ENCODE measurements at regions not wholly inside any gene's neighbourhood (a gene's known extent, or its start where the extent isn't known, plus 50 kb on each side); places are given as distances from the start of the nearest gene placed in this dataset.
"Not testable (repeated sequence)": the region's sequence is repeated elsewhere in the genome, so short reads cannot be mapped to it uniquely, and the experiment has no call there.

- ChIA-PET POLR2A (no interaction called here), CTCF (no interaction called here)
- TF ChIP-seq CTCF (IDR thresholded peaks at IDR 0.05; ENCODE audit: insufficient read depth, low read length, missing control alignments) = no peak
- H3K4me3 ChIP-seq (ENCODE audit: low read depth, low read length) = no peak overlapping the region
- DNase-seq (ENCODE audit: low read depth, low spot score) = no peak
These were observed 832.4 kb downstream of the STIM2 start for GRCh38 chr4:27692868-27693634.

GRCh38 chr4:27696257-27696656 lies 835.6 kb downstream of the STIM2 start:
- POLR2A ChIA-PET; DNase-seq (ENCODE audit: low read depth, low spot score); H3K4me3 ChIP-seq (ENCODE audit: low read depth, low read length): not testable (repeated sequence)
- CTCF ChIA-PET = interaction anchor here (1.5 kb wide), 1 partner anchor 12 kb away, joined by 4 read pairs; no protein-coding TSS in a partner anchor

- TF ChIP-seq CTCF (IDR thresholded peaks at IDR 0.05; ENCODE audit: insufficient read depth, low read length, missing control alignments) = no peak
- POLR2A ChIA-PET = no interaction called here
- DNase-seq (ENCODE audit: low read depth, low spot score) = no peak
- CTCF ChIA-PET = no interaction called here
- H3K4me3 ChIP-seq (ENCODE audit: low read depth, low read length) = no peak overlapping the region
These were observed 841.0 kb downstream of the STIM2 start for GRCh38 chr4:27701606-27702005.

GRCh38 chr4:27702730-27703431 lies 842.2 kb downstream of the STIM2 start:
- ChIA-PET CTCF (no interaction called here), POLR2A (no interaction called here)
- DNase-seq (ENCODE audit: low read depth, low spot score) = no peak
- TF ChIP-seq CTCF (IDR thresholded peaks at IDR 0.05; ENCODE audit: insufficient read depth, low read length, missing control alignments) = no peak
- no peak overlapping the region for H3K4me3 ChIP-seq (ENCODE audit: low read depth, low read length)

- ChIA-PET POLR2A (no interaction called here), CTCF (no interaction called here)
- no peak for TF ChIP-seq CTCF (IDR thresholded peaks at IDR 0.05; ENCODE audit: insufficient read depth, low read length, missing control alignments)
- DNase-seq (ENCODE audit: low read depth, low spot score) = no peak
- H3K4me3 ChIP-seq (ENCODE audit: low read depth, low read length) = no peak overlapping the region
These were observed 843.1 kb downstream of the STIM2 start for GRCh38 chr4:27703771-27704170.

- ChIA-PET CTCF (no interaction called here), POLR2A (no interaction called here)
- TF ChIP-seq CTCF (IDR thresholded peaks at IDR 0.05; ENCODE audit: insufficient read depth, low read length, missing control alignments) = no peak
These were observed 850.4 kb downstream of the STIM2 start for GRCh38 chr4:27711041-27711440.

More at GRCh38 chr4:27711041-27711440, 850.4 kb downstream of the STIM2 start:
- H3K4me3 ChIP-seq (ENCODE audit: low read depth, low read length) = no peak overlapping the region
- no peak for DNase-seq (ENCODE audit: low read depth, low spot score)
